NCI-H446 (cell line): ENCODE measurements at regions not wholly inside any gene's neighbourhood (a gene's known extent, or its start where the extent isn't known, plus 50 kb on each side); places are given as distances from the start of the nearest gene placed in this dataset.

Experiments
- DNase-seq, 2 experiments: peaks; one replicate each; lab custom pipeline; 2025; lab: John Stamatoyannopoulos, UW

- DNase-seq: no peak
Measured at GRCh38 chr3:69568951-69569350, 170.3 kb upstream of the MITF start.

GRCh38 chr3:69568458-69568857, 170.8 kb upstream of the MITF start:
- no peak for DNase-seq

GRCh38 chr3:69567710-69568052, 171.6 kb upstream of the MITF start:
- no peak for DNase-seq

DNA sequence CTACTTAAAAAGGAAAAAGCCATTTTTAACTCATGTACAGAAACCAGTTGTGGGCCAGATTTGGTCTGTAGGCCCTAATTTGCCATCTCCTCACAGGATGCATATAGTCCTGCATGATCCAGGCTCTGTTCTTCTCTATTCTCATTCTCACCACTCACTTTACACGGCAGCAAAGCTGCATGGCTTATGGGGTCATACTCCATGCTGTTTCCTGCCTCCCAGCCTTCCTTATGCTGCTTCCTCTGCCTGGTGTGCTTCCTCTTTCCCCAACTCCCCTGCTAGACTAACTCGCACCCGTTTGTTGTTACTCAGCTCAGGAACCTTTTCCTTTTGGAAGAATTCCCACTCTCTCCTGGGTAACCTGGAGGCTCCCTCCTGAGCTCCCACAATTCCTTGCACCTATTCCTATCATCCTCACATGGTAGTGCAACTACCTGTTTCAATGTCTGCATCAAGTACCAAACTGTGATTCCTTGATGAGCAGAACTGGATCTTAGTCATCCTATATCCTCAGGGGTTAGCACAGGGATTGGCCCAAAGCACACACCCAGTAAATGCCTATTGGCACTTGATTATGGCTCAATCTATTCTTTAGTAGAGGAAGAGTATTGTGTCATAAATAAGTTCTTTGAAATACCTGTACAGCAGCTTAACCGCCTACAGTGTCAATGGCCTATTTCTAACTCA, 172.1 kb upstream of the MITF start:
- no peak for DNase-seq

DNA sequence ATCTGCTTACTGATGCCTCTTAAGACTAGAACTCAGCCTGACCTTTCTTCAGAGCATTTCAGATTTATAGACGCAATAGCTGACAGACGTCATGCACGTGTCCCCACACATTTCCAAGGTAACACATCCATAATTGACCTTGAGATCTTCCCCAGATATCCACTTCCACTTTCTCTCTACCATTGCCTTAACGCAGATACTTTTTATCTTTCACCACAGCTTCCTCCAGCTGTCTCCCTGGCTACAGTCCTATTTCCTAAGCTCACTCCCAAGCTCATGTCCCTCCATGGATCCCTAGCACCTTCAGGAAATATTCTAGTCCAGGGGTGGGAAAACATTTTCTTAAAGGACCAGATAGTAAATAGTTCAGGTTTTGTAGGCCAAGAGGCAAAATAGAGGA, 173.0 kb upstream of the MITF start:
- DNase-seq: no peak

- no peak for DNase-seq
Measured at GRCh38 chr3:69565316-69565715, 173.9 kb upstream of the MITF start.

GRCh38 chr3:69563981-69564380, 175.3 kb upstream of the MITF start:
- DNase-seq: no peak

DNA sequence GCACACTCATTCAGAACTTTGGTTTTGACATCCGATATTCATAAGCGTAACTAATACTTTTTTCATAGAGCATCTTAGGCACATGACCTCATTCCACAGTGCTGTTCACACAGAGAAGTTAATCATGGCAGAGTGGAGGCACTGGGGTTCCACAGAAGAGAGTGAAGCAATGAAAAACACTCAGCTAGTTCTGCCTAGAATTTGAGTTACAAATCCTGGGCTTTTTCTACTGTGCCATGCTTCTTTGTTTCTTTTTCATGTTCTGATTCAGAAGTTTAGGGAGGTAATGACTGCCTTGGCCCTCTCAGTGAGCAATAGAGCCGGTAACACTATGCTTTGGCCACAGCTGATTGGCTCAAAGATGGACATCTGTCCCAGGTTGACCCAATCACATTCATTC, 176.1 kb upstream of the MITF start:
- no peak for DNase-seq

GRCh38 chr3:69562020-69562419, 176.1 kb upstream of the FRMD4B start:
- DNase-seq: no peak

DNA sequence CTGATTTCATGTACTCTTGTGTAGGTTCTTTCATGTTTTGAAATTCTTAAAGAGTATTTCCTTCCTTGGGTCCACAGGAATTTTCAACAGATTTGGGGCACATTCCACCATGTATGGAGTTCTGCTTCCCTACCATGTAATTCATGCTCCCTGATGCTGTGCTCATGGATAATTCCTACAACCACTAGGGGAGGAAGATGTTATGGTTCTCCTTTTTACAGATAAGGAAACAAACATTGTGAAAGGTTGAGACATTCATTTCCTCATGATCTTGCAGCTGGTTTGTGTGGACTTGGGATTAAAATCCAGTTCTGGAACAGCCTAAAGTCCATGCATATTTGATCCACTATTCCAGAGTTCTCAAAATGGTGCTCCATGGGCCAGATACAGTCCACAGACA, 174.9 kb upstream of the FRMD4B start:
- no peak for DNase-seq

DNA sequence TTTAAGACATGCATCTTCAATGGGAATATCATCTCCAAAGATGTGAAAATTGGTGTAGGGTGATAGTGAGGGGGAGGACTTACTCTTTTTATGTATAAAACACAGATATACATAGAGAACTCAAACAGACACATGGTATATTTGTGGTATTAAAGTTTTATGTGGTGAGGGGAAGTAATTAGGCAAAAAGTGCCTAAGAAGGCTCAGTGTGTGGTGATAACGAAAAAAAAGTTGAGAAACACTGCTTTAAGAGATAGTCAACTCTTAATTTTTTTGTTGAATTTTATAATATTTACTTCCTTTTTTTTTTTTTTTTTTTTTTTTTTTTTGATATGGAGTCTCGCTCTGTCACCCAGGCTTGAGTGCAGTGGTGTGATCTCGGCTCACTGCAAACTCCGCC, 174.2 kb upstream of the FRMD4B start:
- DNase-seq: no peak

GRCh38 chr3:69558912-69559311, 173.0 kb upstream of the FRMD4B start:
- DNase-seq: no peak

GRCh38 chr3:69554576-69554975, 168.7 kb upstream of the FRMD4B start:
- no peak for DNase-seq

DNA sequence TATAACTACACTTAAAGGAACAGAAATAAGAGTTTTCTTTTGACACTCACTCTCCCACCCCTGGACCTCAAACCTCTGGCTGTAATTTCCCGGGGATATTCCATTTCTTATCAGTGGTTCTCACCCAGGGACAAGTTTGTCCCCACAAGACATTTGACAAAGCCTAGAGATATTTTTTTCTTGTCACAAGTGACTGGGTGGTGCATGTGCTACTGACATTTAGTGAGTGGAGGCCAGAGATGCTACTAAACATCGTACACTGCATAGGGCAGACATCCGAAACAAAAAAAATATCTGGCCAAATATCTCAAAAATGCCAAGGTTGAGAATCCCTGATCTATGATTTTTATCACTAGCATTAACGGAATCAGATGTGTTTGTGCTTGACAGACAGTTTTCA, 168.0 kb upstream of the FRMD4B start:
- DNase-seq: no peak

- no peak for DNase-seq
Measured at GRCh38 chr3:69547461-69547880, 161.6 kb upstream of the FRMD4B start.

GRCh38 chr3:69542805-69543429, 157.0 kb upstream of the FRMD4B start:
- DNase-seq: no peak

- no peak for DNase-seq
Measured at GRCh38 chr3:69542089-69542804, 156.4 kb upstream of the FRMD4B start.

DNA sequence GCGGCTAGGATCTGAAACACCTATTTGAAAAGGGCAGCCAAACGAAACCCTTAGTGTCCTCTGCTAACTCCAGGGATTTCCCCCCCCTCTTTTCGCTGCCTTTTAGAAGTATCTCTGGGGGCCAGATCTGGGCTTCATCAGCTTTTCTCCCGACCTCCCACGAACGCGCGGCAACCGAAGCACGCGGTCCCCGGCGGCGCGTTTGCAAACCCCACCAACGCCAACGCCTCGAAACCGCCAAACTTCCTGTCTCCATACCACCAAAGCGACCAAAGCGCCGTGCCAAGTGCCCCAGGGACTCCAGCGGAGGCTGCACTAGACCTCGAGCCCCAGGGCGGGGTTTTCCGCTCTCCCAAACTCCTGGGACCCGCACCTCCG, 155.8 kb upstream of the FRMD4B start:
- DNase-seq: no peak

DNA sequence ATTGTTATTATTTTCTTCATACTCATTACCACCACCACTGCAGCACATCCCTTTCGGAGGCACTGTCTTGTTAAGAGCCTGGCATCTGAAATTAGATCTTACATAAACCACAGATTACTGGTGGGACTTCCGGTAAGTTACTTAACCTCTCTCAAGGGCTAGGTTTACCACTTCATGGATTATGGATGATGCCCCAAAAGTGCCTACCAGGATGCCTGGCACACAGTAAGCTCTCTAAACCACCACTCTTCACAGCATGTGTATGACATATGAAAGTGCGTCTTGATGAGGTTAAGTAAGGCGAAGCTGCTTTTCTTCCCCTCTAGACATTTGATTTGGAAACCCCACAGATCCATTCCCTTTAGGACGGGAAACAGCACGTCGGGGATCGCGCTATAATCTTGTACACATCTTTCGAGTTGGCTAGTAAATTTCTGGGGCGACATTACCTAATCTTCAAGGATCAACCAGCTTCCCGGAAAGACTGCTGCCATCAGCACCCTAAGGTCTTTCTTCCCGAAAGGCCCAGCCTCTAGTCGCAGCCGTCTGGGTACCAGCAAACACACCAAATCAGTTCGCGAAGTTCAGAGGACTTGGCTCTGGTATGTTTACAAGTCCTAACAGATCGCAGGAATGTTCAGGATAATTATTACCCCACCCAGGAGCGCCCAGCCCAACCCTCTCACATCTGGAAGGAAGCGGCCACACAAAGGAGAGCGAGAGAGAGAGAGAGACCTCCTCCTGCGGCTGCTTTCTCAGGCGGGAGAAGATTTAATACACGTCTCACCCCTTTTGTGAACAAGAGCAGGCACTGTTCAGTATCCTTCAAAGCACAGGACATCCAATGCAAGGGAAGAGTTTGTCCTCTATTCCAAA, 155.1 kb upstream of the FRMD4B start:
- DNase-seq: no peak

DNA sequence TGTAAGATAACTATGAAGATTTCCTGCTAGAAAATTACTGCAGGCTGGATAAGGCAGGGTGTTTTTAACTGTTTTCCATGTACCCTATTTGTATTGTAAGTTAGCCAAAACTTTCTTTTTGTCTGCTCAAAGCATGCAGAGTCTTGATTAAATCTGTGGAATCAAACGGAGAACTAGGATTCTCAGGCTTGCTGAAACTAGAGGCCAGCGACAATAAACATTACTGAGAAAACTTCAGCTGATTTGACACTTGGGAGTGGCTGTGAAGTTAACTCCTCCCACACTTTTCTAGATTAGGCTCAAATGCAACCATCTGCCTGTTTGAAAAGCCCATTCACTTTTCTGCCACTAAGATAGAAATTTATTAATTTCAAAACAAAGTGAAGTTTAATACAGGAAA, 153.2 kb upstream of the FRMD4B start:
- no peak for DNase-seq

- DNase-seq: no peak
Measured at GRCh38 chr3:69538281-69538680, 152.4 kb upstream of the FRMD4B start.

- no peak for DNase-seq
Measured at GRCh38 chr3:69536306-69537020, 150.6 kb upstream of the FRMD4B start.
